NCI-H510A treated with DMSO at 0.1 percent for 48 hours (cell line): ENCODE measurements at regions not wholly inside any gene's neighbourhood (a gene's known extent, or its start where the extent isn't known, plus 50 kb on each side); places are given as distances from the start of the nearest gene placed in this dataset.
"Not testable (repeated sequence)": the region's sequence is repeated elsewhere in the genome, so short reads cannot be mapped to it uniquely, and the experiment has no call there.

ENCODE experiments used
- DNase-seq: peaks from one replicate; lab custom pipeline; 2025; lab: John Stamatoyannopoulos, UW

DNA sequence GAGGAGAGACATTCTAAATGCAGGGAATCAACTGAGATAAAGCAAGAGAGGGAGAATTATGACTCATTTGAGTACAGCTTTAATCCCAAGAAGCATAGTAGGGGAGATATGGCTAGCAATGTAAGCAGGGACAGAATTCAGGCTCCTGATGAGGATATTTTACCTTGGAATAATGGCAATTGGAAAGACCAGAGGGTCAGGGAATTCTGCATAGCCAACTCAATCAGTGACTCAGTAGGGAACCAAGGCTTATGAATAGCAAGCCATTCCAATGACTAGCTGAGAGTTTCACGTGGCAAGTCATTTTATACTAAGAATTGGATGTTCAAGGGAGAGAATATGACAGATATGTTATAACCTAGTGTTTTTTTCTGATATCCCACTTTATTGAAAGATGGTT is 563.8 kb upstream of the NETO1 start:
- DNase-seq, result no peak

DNA sequence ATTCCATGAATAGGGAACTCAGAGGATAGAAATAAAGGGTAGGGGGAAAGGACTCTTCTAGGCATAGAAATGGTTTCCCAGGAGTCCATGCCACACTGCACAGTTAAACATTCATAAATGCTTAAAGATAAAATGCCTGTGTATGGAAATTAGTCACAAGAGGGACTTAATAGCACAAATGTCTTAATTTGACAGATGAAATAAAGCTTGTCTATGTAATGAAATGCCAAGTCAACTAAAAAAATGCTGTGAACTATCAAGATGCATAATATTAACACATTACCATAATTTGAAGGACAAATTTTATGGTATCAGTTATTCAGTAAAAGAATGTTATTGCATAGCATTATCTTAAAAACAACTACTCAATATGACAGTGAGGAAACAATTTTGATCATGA is 553.2 kb upstream of the NETO1 start:
- DNase-seq, result no peak

GRCh38 chr18:73419531-73419930 is 551.7 kb upstream of the NETO1 start:
- DNase-seq, result no peak

DNA sequence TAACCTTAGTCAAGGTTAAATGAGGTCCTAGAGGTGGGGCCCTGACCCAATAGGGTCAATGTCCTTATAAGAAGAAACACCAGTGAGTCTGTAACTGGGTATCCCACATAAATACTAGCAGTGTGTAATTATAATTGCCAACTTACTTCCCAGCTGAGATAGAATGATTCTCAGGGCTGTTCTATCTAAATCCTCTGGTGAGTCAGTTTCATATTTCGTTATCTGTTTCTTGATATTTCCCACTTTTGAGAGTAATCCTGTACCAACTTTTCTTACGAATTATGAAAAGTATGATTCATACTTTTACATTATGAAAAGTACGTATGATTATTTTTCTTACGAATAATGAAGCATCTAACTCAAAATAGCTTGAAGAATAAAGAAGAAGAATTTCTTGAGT is 546.8 kb upstream of the NETO1 start:
- DNase-seq, result no peak

GRCh38 chr18:73414069-73414468 is 546.3 kb upstream of the NETO1 start:
- DNase-seq, result no peak

- DNase-seq, result no peak
Measured at GRCh38 chr18:73409242-73409641, 541.5 kb upstream of the NETO1 start.

DNA sequence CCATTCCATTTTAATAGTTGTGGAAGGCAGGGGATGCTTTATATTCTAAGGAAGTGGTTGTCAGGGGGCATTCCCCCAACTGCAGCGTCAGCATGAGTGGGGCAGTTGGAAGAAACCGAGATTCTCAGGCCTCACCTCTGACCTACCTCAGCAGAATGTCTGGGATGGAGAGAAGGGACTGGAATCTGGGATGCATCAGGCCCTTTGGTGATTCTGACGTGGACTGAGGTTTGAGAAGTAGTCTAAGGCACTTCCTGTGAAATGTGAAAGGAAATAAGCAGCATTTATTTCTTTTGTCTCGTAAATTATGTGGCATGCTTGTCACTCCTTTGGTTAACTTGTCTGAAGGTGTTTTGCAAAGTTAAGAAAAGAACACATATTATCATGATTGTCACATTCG is 540.7 kb upstream of the NETO1 start:
- DNase-seq, result no peak

- no peak for DNase-seq
Measured at GRCh38 chr18:73407506-73407905, 539.7 kb upstream of the NETO1 start.

- no peak for DNase-seq
Measured at GRCh38 chr18:73384246-73384645, 516.5 kb upstream of the NETO1 start.

GRCh38 chr18:73381699-73382036 is 513.9 kb upstream of the NETO1 start:
- DNase-seq, result no peak

GRCh38 chr18:73381016-73381698 is 513.4 kb upstream of the NETO1 start:
- no peak for DNase-seq

DNA sequence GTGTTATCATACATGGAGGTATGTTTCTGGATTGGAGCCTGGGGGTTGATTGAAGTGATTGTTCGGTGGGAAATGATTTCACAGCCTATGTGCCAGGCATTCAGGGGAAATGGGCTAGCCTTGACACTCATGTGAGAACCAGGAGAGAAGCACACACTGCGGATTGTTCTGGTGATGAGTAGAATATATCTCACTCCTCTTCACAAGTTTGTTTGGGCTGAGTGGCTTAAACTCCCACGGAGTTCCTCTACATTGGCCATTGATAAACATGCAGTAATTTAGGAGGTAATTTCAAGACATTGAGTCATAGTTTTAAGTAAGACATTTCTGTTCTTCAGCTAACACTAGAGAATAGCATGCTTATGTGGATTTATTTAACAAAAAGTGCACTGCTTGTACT is 498.9 kb upstream of the NETO1 start:
- no peak for DNase-seq

- no peak for DNase-seq
Measured at GRCh38 chr18:73365018-73365417, 497.2 kb upstream of the NETO1 start.

GRCh38 chr18:73355121-73355520 is 487.3 kb upstream of the NETO1 start:
- no peak for DNase-seq

- no peak for DNase-seq
Measured at GRCh38 chr18:73352546-73352945, 484.8 kb upstream of the NETO1 start.

GRCh38 chr18:73340135-73340977 is 472.6 kb upstream of the NETO1 start:
- DNase-seq, result no peak

DNA sequence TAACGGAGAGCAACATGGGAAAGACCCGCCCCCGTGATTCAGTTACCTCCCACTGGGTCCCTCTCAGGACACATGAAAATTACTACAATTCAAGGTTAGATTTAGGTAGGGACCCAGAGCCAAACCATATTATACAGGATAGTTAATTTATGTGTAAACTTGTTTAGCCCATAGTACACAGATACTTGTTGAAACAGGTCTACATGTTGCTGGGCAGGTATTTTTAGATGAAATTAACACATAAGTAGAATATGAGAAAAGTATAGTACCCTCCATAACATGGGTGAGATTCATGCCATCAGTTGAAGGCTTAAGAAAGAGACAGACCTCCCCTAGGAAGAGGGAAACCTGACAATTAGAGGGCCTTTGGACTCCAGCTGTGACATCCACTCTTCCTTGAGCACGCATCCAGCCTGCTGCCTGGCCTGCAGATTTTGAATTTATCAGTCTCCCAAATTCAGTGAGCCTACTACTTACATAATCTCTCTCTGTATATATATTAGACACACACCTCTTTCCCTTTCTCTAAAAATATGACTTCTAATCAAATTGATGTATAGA is 463.5 kb upstream of the NETO1 start:
- no peak for DNase-seq

- DNase-seq, result not testable (repeated sequence)
Measured at GRCh38 chr18:73330106-73330505, 462.3 kb upstream of the NETO1 start.

- not testable (repeated sequence) for DNase-seq
Measured at GRCh38 chr18:73324187-73324831, 456.5 kb upstream of the NETO1 start.

GRCh38 chr18:73318739-73319479 is 451.1 kb upstream of the NETO1 start:
- no peak for DNase-seq

GRCh38 chr18:73316513-73316912 is 448.7 kb upstream of the NETO1 start:
- DNase-seq, result no peak

DNA sequence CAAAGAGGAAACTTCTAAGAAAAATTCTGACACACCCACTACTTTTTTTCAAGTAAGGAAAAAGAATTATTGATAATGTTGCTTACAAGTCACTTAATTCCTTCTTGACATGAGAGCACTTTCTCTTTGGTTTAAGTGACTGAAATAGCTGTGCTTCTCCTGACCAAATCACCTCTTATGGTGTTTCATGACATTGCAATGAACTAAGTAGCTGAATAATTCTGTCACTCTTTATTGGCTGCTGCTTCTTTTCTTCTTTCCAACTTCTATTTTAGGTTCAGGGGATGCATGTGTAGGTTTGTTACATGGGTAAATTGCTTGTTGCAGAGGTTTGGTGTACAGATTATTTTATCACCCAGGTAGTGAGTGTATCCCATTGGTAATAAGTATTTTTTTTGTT is 447.6 kb upstream of the NETO1 start:
- no peak for DNase-seq
